HEK293 (cell line): ENCODE measurements at regions not wholly inside any gene's neighbourhood (a gene's known extent, or its start where the extent isn't known, plus 50 kb on each side); places are given as distances from the start of the nearest gene placed in this dataset.

Source experiments
- AEBP2 ChIP-seq: fragments of 450-650 bp; formaldehyde crosslinking; IDR thresholded peaks from 2 replicates; pipeline ENCODE4 v1.5.1; 2016; ENCODE audit warnings: missing biosample characterization, missing genetic modification characterization, borderline replicate concordance
- BCL11A ChIP-seq: fragments of 450-650 bp; formaldehyde crosslinking; IDR thresholded peaks from 2 replicates; pipeline ENCODE4 v1.5.1; 2016; ENCODE audit warnings: low read depth, missing biosample characterization, missing genetic modification characterization
- GLIS1 ChIP-seq: fragments of 450-650 bp; formaldehyde crosslinking; IDR thresholded peaks from 2 replicates; pipeline ENCODE4 v1.5.1; 2016; ENCODE audit warnings: missing biosample characterization, missing genetic modification characterization
- PRDM1 ChIP-seq: fragments of 450-650 bp; formaldehyde crosslinking; IDR thresholded peaks from 2 replicates; pipeline ENCODE4; 2016; ENCODE audit warnings: missing biosample characterization, missing genetic modification characterization
- SCRT1 ChIP-seq: fragments of 450-650 bp; formaldehyde crosslinking; IDR thresholded peaks from 2 replicates; pipeline ENCODE4 v1.5.1; 2016; ENCODE audit warnings: missing biosample characterization, missing genetic modification characterization, borderline replicate concordance
- SETDB1 ChIP-seq: IDR thresholded peaks from one replicate; pipeline ENCODE4 v1.6.1; 2017; ENCODE audit warnings: mild to moderate bottlenecking, low read length, moderate library complexity, mixed read lengths; ENCODE audit not compliant: insufficient read length
- WT1 ChIP-seq: fragments of 450-650 bp; formaldehyde crosslinking; IDR thresholded peaks from 2 replicates; pipeline ENCODE4 v1.5.1; 2016; ENCODE audit warnings: missing biosample characterization, missing genetic modification characterization
- ZBTB20 ChIP-seq: fragments of 450-650 bp; formaldehyde crosslinking; IDR thresholded peaks from 2 replicates; pipeline ENCODE4 v1.5.1; 2016; ENCODE audit warnings: missing biosample characterization, missing genetic modification characterization
- ZBTB48 ChIP-seq: fragments of 450-650 bp; formaldehyde crosslinking; IDR thresholded peaks from 2 replicates; pipeline ENCODE4 v1.5.1; 2016; ENCODE audit warnings: missing biosample characterization, missing genetic modification characterization
- ZEB2 ChIP-seq: fragments of 450-650 bp; formaldehyde crosslinking; IDR thresholded peaks from 2 replicates; pipeline ENCODE4 v1.5.1; 2016; ENCODE audit warnings: missing biosample characterization, missing genetic modification characterization
- ZFP3 ChIP-seq: fragments of 450-650 bp; formaldehyde crosslinking; IDR thresholded peaks from 2 replicates; pipeline ENCODE4 v1.5.1; 2016; ENCODE audit warnings: low read depth, missing biosample characterization, missing genetic modification characterization
- ZNF140 ChIP-seq: fragments of 450-650 bp; formaldehyde crosslinking; IDR thresholded peaks from 2 replicates; pipeline ENCODE4 v1.5.1; 2016; ENCODE audit warnings: missing biosample characterization, missing genetic modification characterization
- ZNF175 ChIP-seq: fragments of 450-650 bp; formaldehyde crosslinking; IDR thresholded peaks from 2 replicates; pipeline ENCODE4 v1.5.1; 2016; ENCODE audit warnings: missing biosample characterization, missing genetic modification characterization
- ZNF266 ChIP-seq: fragments of 450-650 bp; formaldehyde crosslinking; IDR thresholded peaks from 2 replicates; pipeline ENCODE4 v1.5.1; 2016; ENCODE audit warnings: missing biosample characterization, missing genetic modification characterization, low read depth
- ZNF362 ChIP-seq: fragments of 450-650 bp; formaldehyde crosslinking; IDR thresholded peaks from 2 replicates; pipeline ENCODE4 v1.5.1; 2016; ENCODE audit warnings: missing biosample characterization, missing genetic modification characterization
- ZNF404 ChIP-seq: fragments of 450-650 bp; formaldehyde crosslinking; IDR thresholded peaks from 2 replicates; pipeline ENCODE4 v1.5.1; 2017; ENCODE audit warnings: missing biosample characterization, missing genetic modification characterization
- ZNF426 ChIP-seq: fragments of 450-650 bp; formaldehyde crosslinking; IDR thresholded peaks from 2 replicates; pipeline ENCODE4 v1.5.1; 2017; ENCODE audit warnings: missing biosample characterization, missing genetic modification characterization, mild to moderate bottlenecking, inconsistent platforms, moderate library complexity
- ZNF433 ChIP-seq: fragments of 450-650 bp; formaldehyde crosslinking; IDR thresholded peaks from 2 replicates; pipeline ENCODE4 v1.5.1; 2016; ENCODE audit warnings: missing biosample characterization, missing genetic modification characterization, low read depth
- ZNF473 ChIP-seq: fragments of 450-650 bp; formaldehyde crosslinking; IDR thresholded peaks from 2 replicates; pipeline ENCODE4 v1.5.1; 2017; ENCODE audit warnings: missing biosample characterization, missing genetic modification characterization
- ZNF510 ChIP-seq: fragments of 450-650 bp; formaldehyde crosslinking; IDR thresholded peaks from 2 replicates; pipeline ENCODE4 v1.5.1; 2018; ENCODE audit warnings: mild to moderate bottlenecking, missing genetic modification characterization, missing biosample characterization; ENCODE audit not compliant: insufficient replicate concordance
- ZNF529 ChIP-seq: fragments of 450-650 bp; formaldehyde crosslinking; IDR thresholded peaks from 2 replicates; pipeline ENCODE4 v1.5.1; 2017; ENCODE audit warnings: missing genetic modification characterization, missing biosample characterization; ENCODE audit not compliant: insufficient replicate concordance
- ZNF558 ChIP-seq: fragments of 450-650 bp; formaldehyde crosslinking; IDR thresholded peaks from 2 replicates; pipeline ENCODE4 v1.5.1; 2016; ENCODE audit warnings: missing biosample characterization, missing genetic modification characterization
- ZNF580 ChIP-seq: fragments of 450-650 bp; formaldehyde crosslinking; IDR thresholded peaks from 2 replicates; pipeline ENCODE4 v1.5.1; 2016; ENCODE audit warnings: missing biosample characterization, missing genetic modification characterization
- ZNF585B ChIP-seq: fragments of 450-650 bp; formaldehyde crosslinking; IDR thresholded peaks from 2 replicates; pipeline ENCODE4 v1.5.1; 2016; ENCODE audit warnings: missing biosample characterization, missing genetic modification characterization
- ZNF707 ChIP-seq: fragments of 450-650 bp; formaldehyde crosslinking; IDR thresholded peaks from 2 replicates; pipeline ENCODE4 v1.5.1; 2016; ENCODE audit warnings: missing biosample characterization, missing genetic modification characterization
- ZNF747 ChIP-seq: fragments of 450-650 bp; formaldehyde crosslinking; IDR thresholded peaks from 2 replicates; pipeline ENCODE4 v1.5.1; 2016; ENCODE audit warnings: missing biosample characterization, missing genetic modification characterization
- ZNF785 ChIP-seq: fragments of 450-650 bp; formaldehyde crosslinking; IDR thresholded peaks from 2 replicates; pipeline ENCODE4 v1.5.1; 2016; ENCODE audit warnings: missing biosample characterization, missing genetic modification characterization
- ZNF837 ChIP-seq: fragments of 450-650 bp; formaldehyde crosslinking; IDR thresholded peaks from 2 replicates; pipeline ENCODE4 v1.5.1; 2016; ENCODE audit warnings: missing biosample characterization, missing genetic modification characterization
- ZNF843 ChIP-seq: fragments of 450-650 bp; formaldehyde crosslinking; IDR thresholded peaks from 2 replicates; pipeline ENCODE4 v1.5.1; 2016; ENCODE audit warnings: missing biosample characterization, missing genetic modification characterization
- TF ChIP-seq, protein P1 (sequence below): fragments of 450-650 bp; formaldehyde crosslinking; IDR thresholded peaks from 2 replicates; pipeline ENCODE4 v1.5.1; 2016; ENCODE audit warnings: missing biosample characterization, missing genetic modification characterization, borderline replicate concordance
- TF ChIP-seq, protein P2 (sequence below): fragments of 450-650 bp; formaldehyde crosslinking; IDR thresholded peaks from 2 replicates; pipeline ENCODE4 v1.5.1; 2016; ENCODE audit warnings: missing biosample characterization, missing genetic modification characterization
- TF ChIP-seq, protein P3 (sequence below): fragments of 450-650 bp; formaldehyde crosslinking; IDR thresholded peaks from 2 replicates; pipeline ENCODE4 v1.5.1; 2016; ENCODE audit warnings: missing biosample characterization, missing genetic modification characterization

GRCh38 chr3:182739619-182740018, 53.7 kb upstream of the ATP11B start (continued):
- TF ChIP-seq ZNF529 (no peak), ZNF785 (tag by site-specific recombination) (no peak), PRDM1 (tag by site-specific recombination) (peak; percentile 97), ZNF510 (no peak), ZNF140 (no peak), ZNF473 (tag by site-specific recombination) (no peak), SETDB1 (no peak), GLIS1 (peak; percentile 65), AEBP2 (tag by site-specific recombination) (no peak), BCL11A (tag by site-specific recombination) (0 out of 2 replicates have a peak, but pooled peaks have one; percentile 31), SCRT1 (peak; percentile 82), ZNF362 (tag by site-specific recombination) (no peak), ZNF747 (no peak), ZNF843 (tag by site-specific recombination) (peak; percentile 86), ZNF585B (no peak), ZNF837 (tag by site-specific recombination) (no peak), ZBTB20 (tag by site-specific recombination) (no peak; the same call in 1 of the 2 replicates), ZNF404 (tag by site-specific recombination) (no peak), ZNF175 (tag by site-specific recombination) (no peak), ZNF707 (no peak), ZNF426 (no peak), ZNF433 (tag by site-specific recombination) (no peak), ZBTB48 (tag by site-specific recombination) (no peak), ZNF580 (tag by site-specific recombination) (peak; percentile 33; the same call in 1 of the 2 replicates), ZFP3 (tag by site-specific recombination) (no peak), ZNF266 (tag by site-specific recombination) (no peak), WT1 (tag by site-specific recombination) (peak; percentile 88), ZNF558 (tag by site-specific recombination) (0 out of 2 replicates have a peak, but pooled peaks have one; percentile 31), ZEB2 (tag by site-specific recombination) (peak; percentile 97)
- TF ChIP-seq, protein P1, sequence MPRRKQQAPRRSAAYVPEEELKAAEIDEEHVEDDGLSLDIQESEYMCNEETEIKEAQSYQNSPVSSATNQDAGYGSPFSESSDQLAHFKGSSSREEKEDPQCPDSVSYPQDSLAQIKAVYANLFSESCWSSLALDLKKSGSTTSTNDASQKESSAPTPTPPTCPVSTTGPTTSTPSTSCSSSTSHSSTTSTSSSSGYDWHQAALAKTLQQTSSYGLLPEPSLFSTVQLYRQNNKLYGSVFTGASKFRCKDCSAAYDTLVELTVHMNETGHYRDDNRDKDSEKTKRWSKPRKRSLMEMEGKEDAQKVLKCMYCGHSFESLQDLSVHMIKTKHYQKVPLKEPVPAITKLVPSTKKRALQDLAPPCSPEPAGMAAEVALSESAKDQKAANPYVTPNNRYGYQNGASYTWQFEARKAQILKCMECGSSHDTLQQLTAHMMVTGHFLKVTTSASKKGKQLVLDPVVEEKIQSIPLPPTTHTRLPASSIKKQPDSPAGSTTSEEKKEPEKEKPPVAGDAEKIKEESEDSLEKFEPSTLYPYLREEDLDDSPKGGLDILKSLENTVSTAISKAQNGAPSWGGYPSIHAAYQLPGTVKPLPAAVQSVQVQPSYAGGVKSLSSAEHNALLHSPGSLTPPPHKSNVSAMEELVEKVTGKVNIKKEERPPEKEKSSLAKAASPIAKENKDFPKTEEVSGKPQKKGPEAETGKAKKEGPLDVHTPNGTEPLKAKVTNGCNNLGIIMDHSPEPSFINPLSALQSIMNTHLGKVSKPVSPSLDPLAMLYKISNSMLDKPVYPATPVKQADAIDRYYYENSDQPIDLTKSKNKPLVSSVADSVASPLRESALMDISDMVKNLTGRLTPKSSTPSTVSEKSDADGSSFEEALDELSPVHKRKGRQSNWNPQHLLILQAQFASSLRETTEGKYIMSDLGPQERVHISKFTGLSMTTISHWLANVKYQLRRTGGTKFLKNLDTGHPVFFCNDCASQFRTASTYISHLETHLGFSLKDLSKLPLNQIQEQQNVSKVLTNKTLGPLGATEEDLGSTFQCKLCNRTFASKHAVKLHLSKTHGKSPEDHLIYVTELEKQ (tag by site-specific recombination), result peak; percentile 85
- TF ChIP-seq, protein P2, sequence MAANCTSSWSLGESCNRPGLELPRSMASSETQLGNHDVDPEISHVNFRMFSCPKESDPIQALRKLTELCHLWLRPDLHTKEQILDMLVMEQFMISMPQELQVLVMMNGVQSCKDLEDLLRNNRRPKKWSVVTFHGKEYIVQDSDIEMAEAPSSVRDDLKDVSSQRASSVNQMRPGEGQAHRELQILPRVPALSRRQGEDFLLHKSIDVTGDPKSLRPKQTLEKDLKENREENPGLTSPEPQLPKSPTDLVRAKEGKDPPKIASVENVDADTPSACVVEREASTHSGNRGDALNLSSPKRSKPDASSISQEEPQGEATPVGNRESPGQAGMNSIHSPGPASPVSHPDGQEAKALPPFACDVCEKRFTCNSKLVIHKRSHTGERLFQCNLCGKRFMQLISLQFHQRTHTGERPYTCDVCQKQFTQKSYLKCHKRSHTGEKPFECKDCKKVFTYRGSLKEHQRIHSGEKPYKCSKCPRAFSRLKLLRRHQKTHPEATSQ (tag by site-specific recombination), result no peak
- TF ChIP-seq, protein P3, sequence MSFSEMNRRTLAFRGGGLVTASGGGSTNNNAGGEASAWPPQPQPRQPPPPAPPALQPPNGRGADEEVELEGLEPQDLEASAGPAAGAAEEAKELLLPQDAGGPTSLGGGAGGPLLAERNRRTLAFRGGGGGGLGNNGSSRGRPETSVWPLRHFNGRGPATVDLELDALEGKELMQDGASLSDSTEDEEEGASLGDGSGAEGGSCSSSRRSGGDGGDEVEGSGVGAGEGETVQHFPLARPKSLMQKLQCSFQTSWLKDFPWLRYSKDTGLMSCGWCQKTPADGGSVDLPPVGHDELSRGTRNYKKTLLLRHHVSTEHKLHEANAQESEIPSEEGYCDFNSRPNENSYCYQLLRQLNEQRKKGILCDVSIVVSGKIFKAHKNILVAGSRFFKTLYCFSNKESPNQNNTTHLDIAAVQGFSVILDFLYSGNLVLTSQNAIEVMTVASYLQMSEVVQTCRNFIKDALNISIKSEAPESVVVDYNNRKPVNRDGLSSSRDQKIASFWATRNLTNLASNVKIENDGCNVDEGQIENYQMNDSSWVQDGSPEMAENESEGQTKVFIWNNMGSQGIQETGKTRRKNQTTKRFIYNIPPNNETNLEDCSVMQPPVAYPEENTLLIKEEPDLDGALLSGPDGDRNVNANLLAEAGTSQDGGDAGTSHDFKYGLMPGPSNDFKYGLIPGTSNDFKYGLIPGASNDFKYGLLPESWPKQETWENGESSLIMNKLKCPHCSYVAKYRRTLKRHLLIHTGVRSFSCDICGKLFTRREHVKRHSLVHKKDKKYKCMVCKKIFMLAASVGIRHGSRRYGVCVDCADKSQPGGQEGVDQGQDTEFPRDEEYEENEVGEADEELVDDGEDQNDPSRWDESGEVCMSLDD (tag by site-specific recombination), result no peak
